H1 (cell line): ENCODE measurements at regions not wholly inside any gene's neighbourhood (a gene's known extent, or its start where the extent isn't known, plus 50 kb on each side); places are given as distances from the start of the nearest gene placed in this dataset.

ENCODE experiments used
- CTCF ChIA-PET: fragments of 300-600 bp; sonication (Branson Sonifier 250); formaldehyde crosslinking; loops from one replicate; lab custom pipeline; 2021; ENCODE audit not compliant: partially characterized antibody; lab: Charles Lee
- POLR2A ChIA-PET: fragments of 300-600 bp; sonication (Branson Sonifier 250); formaldehyde crosslinking; loops from one replicate; lab custom pipeline; 2021; ENCODE audit warnings: inconsistent platforms; ENCODE audit not compliant: partially characterized antibody; lab: Charles Lee
- DNase-seq, 2 experiments: peaks; one replicate each; pipeline versions ENCODE4 v3.0.0 to v3.0.0-alpha.2; 2010 to 2022; ENCODE audit warnings: low spot score in 2 of 2, low read depth in 1 of 2, mixed read lengths in 1 of 2
- FAIRE-seq: peaks from 2 replicates; lab custom pipeline; 2011; peaks lifted over from hg19 to GRCh38; lab: Jason Lieb, UNC
- H2AFZ ChIP-seq: 2 replicates; pipeline ENCODE4 v1.8.1; 2012; ENCODE audit warnings: low read length, inconsistent platforms
- H2AK5ac ChIP-seq: 2 replicates; pipeline ENCODE4 v1.6.1; 2013; ENCODE audit warnings: low read depth, low read length
- H2BK120ac ChIP-seq: replicated peaks from 2 replicates; pipeline ENCODE3; 2013; ENCODE audit warnings: low read depth, low read length, inconsistent platforms
- H2BK12ac ChIP-seq: 2 replicates; pipeline ENCODE4 v1.6.1; 2013; ENCODE audit warnings: low read depth, low read length
- H2BK15ac ChIP-seq: 2 replicates; pipeline ENCODE4 v1.6.1; 2013; ENCODE audit warnings: low read length
- H2BK20ac ChIP-seq: 2 replicates; pipeline ENCODE4 v1.6.1; 2013; ENCODE audit warnings: low read length
- H2BK5ac ChIP-seq: 2 replicates; pipeline ENCODE4 v1.6.1; 2013; ENCODE audit warnings: low read depth, low read length
- H3K14ac ChIP-seq: 2 replicates; pipeline ENCODE4 v1.6.1; 2013; ENCODE audit warnings: inconsistent platforms; ENCODE audit not compliant: insufficient read length
- H3K18ac ChIP-seq: 2 replicates; pipeline ENCODE4 v1.6.1; 2013; ENCODE audit warnings: low read length; ENCODE audit errors: extremely low read depth
- H3K23ac ChIP-seq: 2 replicates; pipeline ENCODE4 v1.6.1; 2013; ENCODE audit warnings: inconsistent platforms; ENCODE audit not compliant: insufficient read length
- H3K23me2 ChIP-seq: 2 replicates; pipeline ENCODE4 v1.6.1; 2013; ENCODE audit warnings: low read depth, low read length
- H3K27ac ChIP-seq: 2 replicates; pipeline ENCODE4 v1.6.1; 2011; ENCODE audit warnings: low read depth, low read length, inconsistent platforms
- H3K27me3 ChIP-seq, 4 experiments: replicated peaks in 1 of 4; 1 replicate in 1 of 4; 2 replicates in 3 of 4; pipeline versions ENCODE4 v1.6.1 to v1.8.1; 2011 to 2013; ENCODE audit warnings: low read length in 3 of 4, mild to moderate bottlenecking in 3 of 4, inconsistent platforms in 2 of 4, mixed read lengths in 2 of 4, moderate library complexity in 1 of 4; ENCODE audit not compliant: control insufficient read depth in 3 of 4, insufficient read depth in 3 of 4; ENCODE audit errors: extremely low read depth in 1 of 4
- H3K36me3 ChIP-seq, 4 experiments: 2 replicates each; pipeline versions ENCODE4 v1.6.1 to v1.8.1; 2011 to 2013; ENCODE audit warnings: mild to moderate bottlenecking in 4 of 4, low read length in 3 of 4, moderate library complexity in 2 of 4, control low read depth in 1 of 4, inconsistent platforms in 1 of 4; ENCODE audit not compliant: insufficient read depth in 4 of 4, control insufficient read depth in 2 of 4
- H3K4ac ChIP-seq: replicated peaks from 2 replicates; pipeline ENCODE3; 2013; ENCODE audit warnings: low read length, low read depth, mixed read lengths, inconsistent platforms; ENCODE audit not compliant: insufficient read length
- H3K4me1 ChIP-seq, 4 experiments: replicated peaks in 1 of 4; 1 replicate in 1 of 4; 2 replicates in 3 of 4; pipeline versions ENCODE4 v1.6.1 to v1.8.1; 2011 to 2013; ENCODE audit warnings: low read length in 3 of 4, inconsistent platforms in 2 of 4, mixed read lengths in 1 of 4; ENCODE audit not compliant: insufficient read depth in 4 of 4, control insufficient read depth in 3 of 4
- H3K4me2 ChIP-seq, 2 experiments: 2 replicates each; pipeline versions ENCODE4 v1.6.1 to v1.8.1; 2011 to 2013; ENCODE audit warnings: low read depth in 2 of 2, low read length in 2 of 2, control low read depth in 1 of 2, inconsistent platforms in 1 of 2, mild to moderate bottlenecking in 1 of 2; ENCODE audit not compliant: insufficient read depth in 1 of 2
- H3K4me3 ChIP-seq, 4 experiments: fragments of 200-600, 300-600 bp in 1 of 4; sonication (generic), shearing (Covaris generic), sonication (Bioruptor Twin) in 1 of 4; 2 replicates each; pipeline versions ENCODE4 v1.5.1 to v1.8.1; 2011 to 2016; ENCODE audit warnings: low read length in 4 of 4, low read depth in 3 of 4, control low read depth in 2 of 4, inconsistent platforms in 2 of 4, mild to moderate bottlenecking in 2 of 4, mixed read lengths in 1 of 4, moderate library complexity in 1 of 4; ENCODE audit not compliant: insufficient read depth in 2 of 4; ENCODE audit errors: extremely low read depth in 1 of 4
- H3K56ac ChIP-seq: replicated peaks from 2 replicates; pipeline ENCODE3; 2013; ENCODE audit warnings: low read depth, mild to moderate bottlenecking, mixed read lengths, low read length, inconsistent platforms; ENCODE audit not compliant: insufficient read length
- H3K79me1 ChIP-seq: 2 replicates; pipeline ENCODE4 v1.6.1; 2013; ENCODE audit warnings: low read depth, low read length, control low read depth
- H3K79me2 ChIP-seq, 2 experiments: 2 replicates each; pipeline versions ENCODE4 v1.6.1 to v1.8.1; 2012 to 2013; ENCODE audit warnings: low read length in 2 of 2, mild to moderate bottlenecking in 2 of 2, inconsistent platforms in 1 of 2; ENCODE audit not compliant: insufficient read depth in 2 of 2, control insufficient read depth in 1 of 2
- H3K9ac ChIP-seq, 4 experiments: replicated peaks in 1 of 4; 1 replicate in 1 of 4; 2 replicates in 3 of 4; pipeline versions ENCODE4 v1.6.1 to v1.8.1; 2011 to 2013; ENCODE audit warnings: low read depth in 3 of 4, low read length in 3 of 4, control low read depth in 2 of 4, mild to moderate bottlenecking in 2 of 4, moderate library complexity in 2 of 4, inconsistent platforms in 1 of 4; ENCODE audit errors: extremely low read depth in 1 of 4
- H3K9me3 ChIP-seq, 2 experiments: 2 replicates each; pipeline versions ENCODE4 v1.6.1 to v1.8.1; 2012 to 2013; ENCODE audit warnings: mild to moderate bottlenecking in 2 of 2, moderate library complexity in 2 of 2, control low read depth in 1 of 2, inconsistent platforms in 1 of 2, low read depth in 1 of 2, low read length in 1 of 2, mixed read lengths in 1 of 2; ENCODE audit not compliant: insufficient read depth in 2 of 2
- H4K20me1 ChIP-seq, 2 experiments: replicated peaks in 1 of 2; 2 replicates each; pipeline versions ENCODE3 to v1.8.1; 2011 to 2013; ENCODE audit warnings: inconsistent platforms in 2 of 2, low read length in 2 of 2, mild to moderate bottlenecking in 1 of 2; ENCODE audit not compliant: insufficient read depth in 2 of 2, control insufficient read depth in 1 of 2
- H4K5ac ChIP-seq: 2 replicates; pipeline ENCODE4 v1.6.1; 2013; ENCODE audit warnings: low read length, low read depth, mixed read lengths, inconsistent platforms; ENCODE audit not compliant: insufficient read length
- H4K8ac ChIP-seq: 2 replicates; pipeline ENCODE4 v1.8.0; 2013; ENCODE audit warnings: mild to moderate bottlenecking, moderate library complexity, low read length, inconsistent platforms; ENCODE audit not compliant: insufficient read depth; ENCODE audit errors: extremely low read depth
- H4K91ac ChIP-seq: replicated peaks from 2 replicates; pipeline ENCODE3; 2013; ENCODE audit warnings: low read length, mixed read lengths, inconsistent platforms; ENCODE audit not compliant: insufficient read length
- BRCA1 ChIP-seq: IDR thresholded peaks from 2 replicates; pipeline ENCODE4 v1.6.1; 2012; ENCODE audit warnings: low read depth, low read length, improper control_type of control experiment
- CBX5 ChIP-seq: fragments of 300-800, 300-1000 bp; sonication (generic); IDR thresholded peaks from 2 replicates; pipeline ENCODE4 v1.7.1; 2016; ENCODE audit warnings: antibody characterized with exemption, low read length, low read depth
- CBX8 ChIP-seq: fragments of 300-800, 300-1000 bp; sonication (generic); IDR thresholded peaks from 2 replicates; pipeline ENCODE4 v1.7.1; 2016; ENCODE audit warnings: low read depth, low read length, borderline replicate concordance
- GTF2F1 ChIP-seq: IDR thresholded peaks from 2 replicates; pipeline ENCODE4 v1.6.1; 2012; ENCODE audit warnings: low read depth, low read length, improper control_type of control experiment, borderline replicate concordance
- RBBP5 ChIP-seq: IDR thresholded peaks from 2 replicates; pipeline ENCODE4 v1.7.1; 2012; ENCODE audit warnings: low read depth, mild to moderate bottlenecking, inconsistent platforms, low read length, moderate library complexity, borderline replicate concordance
- RNF2 ChIP-seq: fragments of 200-900, 300-1000 bp; sonication (generic); IDR thresholded peaks from 2 replicates; pipeline ENCODE4 v1.7.1; 2016; ENCODE audit warnings: borderline replicate concordance, low read depth, mild to moderate bottlenecking, antibody characterized with exemption, low read length; ENCODE audit not compliant: poor library complexity, severe bottlenecking; ENCODE audit errors: missing control alignments
- TAF7 ChIP-seq: optimal IDR thresholded peaks from 2 replicates; pipeline ENCODE3; 2011; ENCODE audit warnings: low read depth, mild to moderate bottlenecking, inconsistent platforms, low read length, moderate library complexity, borderline replicate concordance
- ZNF274 ChIP-seq: IDR thresholded peaks from 2 replicates; pipeline ENCODE4 v1.7.0; 2012; ENCODE audit warnings: low read length, borderline replicate concordance; ENCODE audit errors: extremely low read depth
- WGBS, 2 experiments: shearing (Covaris generic) in 1 of 2; methylation state at CpG; one replicate each; pipeline versions ENCODE4 v1.1.6 to v1.1.7; 2013 to 2015; ENCODE audit warnings: low lambda C conversion rate in 2 of 2, mixed read lengths in 2 of 2, inconsistent platforms in 1 of 2, low coverage in 1 of 2, missing lambda C conversion rate in 1 of 2; ENCODE audit not compliant: insufficient replicate concordance in 2 of 2, insufficient coverage in 1 of 2, insufficient read length in 1 of 2; ENCODE audit errors: extremely low coverage in 1 of 2, missing lambda C conversion rate in 1 of 2; 5-methylcytosine and 5-hydroxymethylcytosine counted together
- TF ChIP-seq, protein P1 (sequence below): IDR thresholded peaks from 2 replicates; pipeline ENCODE4 v1.6.1; 2011; ENCODE audit warnings: low read length, improper control_type of control experiment

- TF ChIP-seq GTF2F1: no peak
- TF ChIP-seq, all 59 proteins: peak for 0
Observed at GRCh38 chr12:86663173-86663572, 407.0 kb upstream of the MGAT4C start (continued).

GRCh38 chr12:86662464-86662863, 406.3 kb upstream of the MGAT4C start:
- no peaks in the 10 kb centered on the region for H3K23me2 ChIP-seq
- H2BK15ac ChIP-seq: no peak overlapping the region
- no peaks in the 10 kb centered on the region for H3K36me3 ChIP-seq
- no peak overlapping the region for H2AFZ ChIP-seq
- no peaks in the 10 kb centered on the region for H3K79me2 ChIP-seq
- H2AK5ac ChIP-seq: no peak overlapping the region
- no peak for DNase-seq
- TF ChIP-seq CBX8 (no peak), ZNF274 (no peak), RBBP5 (no peak), RNF2 (no peak), BRCA1 (no peak), TAF7 (no peak), CBX5 (no peak)
- TF ChIP-seq, protein P1, sequence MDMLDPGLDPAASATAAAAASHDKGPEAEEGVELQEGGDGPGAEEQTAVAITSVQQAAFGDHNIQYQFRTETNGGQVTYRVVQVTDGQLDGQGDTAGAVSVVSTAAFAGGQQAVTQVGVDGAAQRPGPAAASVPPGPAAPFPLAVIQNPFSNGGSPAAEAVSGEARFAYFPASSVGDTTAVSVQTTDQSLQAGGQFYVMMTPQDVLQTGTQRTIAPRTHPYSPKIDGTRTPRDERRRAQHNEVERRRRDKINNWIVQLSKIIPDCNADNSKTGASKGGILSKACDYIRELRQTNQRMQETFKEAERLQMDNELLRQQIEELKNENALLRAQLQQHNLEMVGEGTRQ: no peak
- H2BK20ac ChIP-seq: no peak overlapping the region
- H3K56ac ChIP-seq: no peak overlapping the region
- ChIA-PET CTCF (no interaction called here), POLR2A (no interaction called here)
- 96% methylated on average over 1 of the region's 1 CpG; no CpG with 5 or more reads in 1 of the 2 experiments for WGBS, 2 experiments
- H3K27me3 ChIP-seq: no peaks in the 10 kb centered on the region
- no peak overlapping the region for H4K91ac ChIP-seq
- no peak overlapping the region for H2BK120ac ChIP-seq
- H4K5ac ChIP-seq: no peak overlapping the region
- no peak overlapping the region for H3K9ac ChIP-seq
- H3K23ac ChIP-seq: no peak overlapping the region
- no peaks in the 10 kb centered on the region for H3K9me3 ChIP-seq
- no peak overlapping the region for H3K4me2 ChIP-seq
- no peak overlapping the region for H4K8ac ChIP-seq
- H3K18ac ChIP-seq: no peak overlapping the region
- H3K14ac ChIP-seq: no peak overlapping the region
- H3K4me1 ChIP-seq: no peaks in the 10 kb centered on the region
- no peak overlapping the region for H3K4me3 ChIP-seq
- no peaks in the 10 kb centered on the region for H4K20me1 ChIP-seq
- H3K27ac ChIP-seq: no peak overlapping the region
- no peak overlapping the region for H2BK5ac ChIP-seq
- H3K79me1 ChIP-seq: no peaks in the 10 kb centered on the region
- no peak for FAIRE-seq
- H3K4ac ChIP-seq: no peak overlapping the region
- no peak overlapping the region for H2BK12ac ChIP-seq
